Panc1 (cell line): ENCODE measurements at regions not wholly inside any gene's neighbourhood (a gene's known extent, or its start where the extent isn't known, plus 50 kb on each side); places are given as distances from the start of the nearest gene placed in this dataset.

Source experiments
- ATAC-seq: fragments of 200-7000 bp; cut with Tn5 transposase; 2 replicates; pipeline ENCODE4 v1.9.1; 2020; ENCODE audit warnings: mild to moderate bottlenecking, moderate library complexity
- BruUV-seq: library from RNA; stranded (reverse); fragments of 400-500 nt; replicated peaks from 2 replicates; lab custom pipeline; 2021; lab: Mats Ljungman, UMichigan
- CTCF ChIA-PET: fragments of 300-600 bp; sonication (Branson Sonifier 250); formaldehyde crosslinking; loops from one replicate; lab custom pipeline; 2022; ENCODE audit warnings: antibody characterized with exemption; lab: Charles Lee
- POLR2A ChIA-PET: fragments of 300-600 bp; sonication (Branson Sonifier 250); formaldehyde crosslinking; loops from one replicate; lab custom pipeline; 2022; ENCODE audit warnings: antibody characterized with exemption; lab: Charles Lee
- DNase-seq: peaks from one replicate; pipeline ENCODE4 v3.0.0-alpha.2; 2010; ENCODE audit warnings: low read depth, low spot score
- H3K27ac ChIP-seq: 2 replicates; pipeline ENCODE4 v1.5.1; 2011; ENCODE audit warnings: mild to moderate bottlenecking, low read length, inconsistent platforms
- H3K27me3 ChIP-seq: fragments of 200-500 bp; sonication (Bioruptor generic); 2 replicates; pipeline ENCODE4 v1.6.0; 2014; ENCODE audit warnings: low read length, inconsistent platforms; ENCODE audit not compliant: control insufficient read depth, insufficient read depth
- H3K36me3 ChIP-seq: fragments of 200-500 bp; sonication (Bioruptor generic); 2 replicates; pipeline ENCODE4 v1.5.1; 2014; ENCODE audit warnings: inconsistent platforms, mild to moderate bottlenecking, low read length, moderate library complexity; ENCODE audit not compliant: control insufficient read depth, insufficient read depth
- H3K4me1 ChIP-seq: 2 replicates; pipeline ENCODE4 v1.5.1; 2011; ENCODE audit warnings: inconsistent platforms, mild to moderate bottlenecking, low read length, moderate library complexity; ENCODE audit not compliant: control insufficient read depth, insufficient read depth
- H3K4me3 ChIP-seq, 2 experiments: 2 replicates each; pipeline ENCODE4 v1.5.1; 2011 to 2012; ENCODE audit warnings: low read depth in 2 of 2, low read length in 2 of 2, mild to moderate bottlenecking in 2 of 2, inconsistent platforms in 1 of 2, moderate library complexity in 1 of 2
- H3K9me3 ChIP-seq: fragments of 200-500 bp; sonication (Bioruptor generic); 2 replicates; pipeline ENCODE4 v1.5.1; 2014; ENCODE audit warnings: low read depth, mild to moderate bottlenecking, inconsistent platforms, low read length, moderate library complexity; ENCODE audit not compliant: control insufficient read depth, insufficient read depth
- CTCF ChIP-seq: fragments of 450-650 bp; IDR thresholded peaks from 2 replicates; pipeline ENCODE4 v1.5.1; 2017; ENCODE audit warnings: mild to moderate bottlenecking
- POLR2AphosphoS5 ChIP-seq: IDR thresholded peaks from 2 replicates; pipeline ENCODE4 v1.6.1; 2012; ENCODE audit warnings: mild to moderate bottlenecking, low read depth, low read length, moderate library complexity
- REST ChIP-seq, 2 experiments: IDR thresholded peaks; 2 replicates each; pipeline ENCODE4 v1.6.1; 2011 to 2012; ENCODE audit warnings: low read depth in 2 of 2, control low read depth in 1 of 2, low read length in 1 of 2, mild to moderate bottlenecking in 1 of 2, moderate library complexity in 1 of 2; ENCODE audit not compliant: insufficient read depth in 1 of 2
- SIN3A ChIP-seq: IDR thresholded peaks from 2 replicates; pipeline ENCODE4 v1.6.1; 2012; ENCODE audit warnings: low read depth, mild to moderate bottlenecking, low read length, moderate library complexity, borderline replicate concordance; ENCODE audit not compliant: insufficient read depth
- TCF7L2 ChIP-seq: IDR thresholded peaks from 2 replicates; pipeline ENCODE4 v1.6.1; 2011; ENCODE audit warnings: mild to moderate bottlenecking, low read depth, low read length, inconsistent platforms
- in situ Hi-C: cut with HindIII; loops from 2 replicates; pipeline ENCODE4 v1.10.0; 2016; ENCODE audit warnings: low sequenced_read_pairs, low pct_unique_long_range_greater_than_20kb
- intact Hi-C: fragments of 100-400 bp; cut with micrococcal nuclease; formaldehyde crosslinking; loops from one replicate; pipeline ENCODE4 v1.10.0; 2022; ENCODE audit not compliant: unreplicated experiment

GRCh38 chr2:8598295-8599165, 83.3 kb upstream of the ID2 start:
- POLR2A ChIA-PET: no interaction called here
- intact Hi-C loops (no loop called here), in situ Hi-C loops (no loop called here)
- H3K4me1 ChIP-seq: no peaks in the 10 kb centered on the region
- H3K27ac ChIP-seq: no peak overlapping the region
- ATAC-seq (peak; percentile 51), DNase-seq (peak; percentile 61)
- BruUV-seq: no TSS peak
- no peaks in the 10 kb centered on the region for H3K27me3 ChIP-seq
- H3K9me3 ChIP-seq: no peaks in the 10 kb centered on the region
- TF ChIP-seq REST (IDR thresholded peaks at IDR 0.05; ENCODE audit: insufficient read depth in 1 of 2, low read depth in 2 of 2, low read length in 1 of 2): no peak
- TF ChIP-seq CTCF: no peak
- no peak for TF ChIP-seq SIN3A
- H3K36me3 ChIP-seq: no peaks in the 10 kb centered on the region
- CTCF ChIA-PET: no interaction called here
- no peak overlapping the region for H3K4me3 ChIP-seq

DNA sequence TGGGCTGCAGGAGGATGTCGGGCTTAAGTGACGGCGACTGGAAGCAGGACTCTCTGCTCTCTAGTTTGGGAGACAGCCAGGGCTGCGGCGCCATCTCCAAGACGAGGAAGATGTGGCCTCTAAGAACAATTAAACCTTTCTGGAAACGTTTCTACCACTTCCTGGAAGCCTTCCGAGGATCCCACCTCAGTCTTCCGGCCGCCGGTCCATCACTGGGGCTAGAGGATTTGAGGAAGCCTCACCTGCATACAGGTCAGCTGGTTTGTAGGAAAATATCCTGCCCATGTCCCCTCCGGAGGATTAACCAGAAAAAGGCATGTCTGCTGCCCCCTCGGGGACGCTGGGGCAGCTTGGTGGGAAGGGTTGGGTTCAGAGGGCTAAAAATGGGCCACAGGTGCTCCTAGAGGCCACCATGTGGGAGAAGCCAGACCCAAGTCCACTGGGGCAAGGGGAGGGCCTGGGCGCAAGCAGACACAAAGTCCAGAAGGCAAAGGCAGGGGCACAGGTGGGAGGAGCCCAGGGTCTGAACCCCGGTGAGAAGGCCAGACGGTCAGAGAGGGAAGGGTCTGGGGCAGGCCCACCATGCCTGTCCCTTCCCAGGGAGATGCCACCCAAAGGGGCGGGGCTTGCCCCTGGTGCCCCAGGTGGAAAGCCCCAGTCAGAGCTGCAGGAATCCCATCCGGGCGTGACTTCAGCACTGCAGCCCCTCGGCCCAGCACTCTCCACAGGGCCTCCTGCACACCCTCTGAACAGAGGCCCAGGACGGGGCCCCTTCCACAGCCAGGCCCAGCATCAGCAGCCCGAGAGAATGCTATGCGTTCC, 82.2 kb upstream of the ID2 start:
- POLR2A ChIA-PET: no interaction called here
- Histone ChIP-seq H3K4me1 (no peaks in the 10 kb centered on the region), H3K9me3 (no peaks in the 10 kb centered on the region), H3K36me3 (no peaks in the 10 kb centered on the region), H3K27me3 (no peaks in the 10 kb centered on the region), H3K4me3 (no peak overlapping the region), H3K27ac (no peak overlapping the region)
- DNase-seq: no peak
- TF ChIP-seq POLR2AphosphoS5 (no peak), CTCF (no peak), TCF7L2 (no peak), REST (IDR thresholded peaks at IDR 0.05; ENCODE audit: insufficient read depth in 1 of 2, low read depth in 2 of 2, low read length in 1 of 2) (no peak), SIN3A (no peak)
- no peak for ATAC-seq
- no TSS peak for BruUV-seq
- in situ Hi-C loops: no loop called here
- intact Hi-C loops: no loop called here
- CTCF ChIA-PET: no interaction called here
